ENCODE measurements at regions not wholly inside any gene's neighbourhood (a gene's known extent, or its start where the extent isn't known, plus 50 kb on each side); places are given as distances from the start of the nearest gene placed in this dataset.
"Not testable (repeated sequence)": the region's sequence is repeated elsewhere in the genome, so short reads cannot be mapped to it uniquely, and the experiment has no call there.

- DNase-seq (ENCODE audit: low read depth): no peak
Measured at GRCh38 chr2:16186661-16187481, 246.5 kb downstream of the MYCN start.

- no peak for DNase-seq (ENCODE audit: low read depth)
Measured at GRCh38 chr2:16185801-16186272, 245.5 kb downstream of the MYCN start.

- no peak for DNase-seq (ENCODE audit: low read depth)
Measured at GRCh38 chr2:16184945-16185660, 244.8 kb downstream of the MYCN start.

- no peak for DNase-seq (ENCODE audit: low read depth)
Measured at GRCh38 chr2:16184341-16184890, 244.1 kb downstream of the MYCN start.

- DNase-seq (ENCODE audit: low read depth): no peak
Measured at GRCh38 chr2:16183345-16183744, 243.0 kb downstream of the MYCN start.

GRCh38 chr2:16182841-16183240 is 242.5 kb downstream of the MYCN start:
- DNase-seq (ENCODE audit: low read depth): no peak

- DNase-seq (ENCODE audit: low read depth): not testable (repeated sequence)
Measured at GRCh38 chr2:16182311-16182815, 242.0 kb downstream of the MYCN start.

- no peak for DNase-seq (ENCODE audit: low read depth)
Measured at GRCh38 chr2:16181741-16182090, 241.4 kb downstream of the MYCN start.

- no peak for DNase-seq (ENCODE audit: low read depth)
Measured at GRCh38 chr2:16181062-16181740, 240.9 kb downstream of the MYCN start.

- DNase-seq (ENCODE audit: low read depth): no peak
Measured at GRCh38 chr2:16180631-16181030, 240.3 kb downstream of the MYCN start.

GRCh38 chr2:16179701-16180416 is 239.5 kb downstream of the MYCN start:
- no peak for DNase-seq (ENCODE audit: low read depth)

- no peak for DNase-seq (ENCODE audit: low read depth)
Measured at GRCh38 chr2:16178551-16179130, 238.3 kb downstream of the MYCN start.

- no peak for DNase-seq (ENCODE audit: low read depth)
Measured at GRCh38 chr2:16177671-16178180, 237.4 kb downstream of the MYCN start.

GRCh38 chr2:16176971-16177480 is 236.7 kb downstream of the MYCN start:
- DNase-seq (ENCODE audit: low read depth): no peak

GRCh38 chr2:16175247-16175825 is 235.0 kb downstream of the MYCN start:
- DNase-seq (ENCODE audit: low read depth): no peak

GRCh38 chr2:16174693-16175045 is 234.3 kb downstream of the MYCN start:
- no peak for DNase-seq (ENCODE audit: low read depth)

GRCh38 chr2:16173893-16174692 is 233.7 kb downstream of the MYCN start:
- no peak for DNase-seq (ENCODE audit: low read depth)

- no peak for DNase-seq (ENCODE audit: low read depth)
Measured at GRCh38 chr2:16172324-16173175, 232.2 kb downstream of the MYCN start.

GRCh38 chr2:16171425-16171920 is 231.1 kb downstream of the MYCN start:
- DNase-seq (ENCODE audit: low read depth): no peak
